GM18505 (cell line): ENCODE measurements at regions not wholly inside any gene's neighbourhood (a gene's known extent, or its start where the extent isn't known, plus 50 kb on each side); places are given as distances from the start of the nearest gene placed in this dataset.

Experiments
- ATAC-seq: cut with Tn5 transposase; IDR thresholded peaks from one replicate; pipeline ENCODE4 v1.9.1; 2021; ENCODE audit not compliant: unreplicated experiment
- POLR2A ChIP-seq: IDR thresholded peaks from 4 replicates; pipeline ENCODE4 v1.6.1; 2011; ENCODE audit warnings: borderline replicate concordance; ENCODE audit not compliant: insufficient read depth, insufficient read length; ENCODE audit errors: extremely low read depth

DNA sequence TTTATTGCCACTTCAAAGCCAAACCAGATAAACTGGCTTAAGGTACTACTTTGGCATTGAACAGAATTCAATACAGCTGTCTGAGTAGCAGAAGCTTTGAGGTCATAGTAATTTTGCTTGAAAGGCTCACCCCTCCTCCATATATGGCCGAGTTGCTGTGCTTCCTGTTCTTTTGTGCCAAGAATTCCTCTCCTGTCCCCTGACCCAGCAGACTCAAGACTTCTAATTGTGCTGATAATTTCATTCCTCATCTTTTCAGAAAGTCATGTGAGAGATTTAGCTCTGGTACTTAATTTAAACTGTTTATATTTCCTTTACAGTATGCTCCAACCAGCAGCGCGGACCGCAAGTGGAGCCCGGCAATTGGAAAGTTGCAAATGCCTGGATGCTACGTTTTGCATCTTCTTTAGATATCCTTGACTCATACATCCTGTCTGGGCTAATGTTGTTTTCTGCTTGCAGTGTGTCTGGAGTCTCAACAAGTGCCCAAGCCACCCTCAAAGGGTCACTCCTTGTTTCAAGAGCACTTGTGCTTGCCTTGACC, 373.4 kb downstream of the PDGFC start:
- TF ChIP-seq POLR2A: no peak
- ATAC-seq: no peak

- no peak for TF ChIP-seq POLR2A
- no peak for ATAC-seq
Measured at GRCh38 chr4:156596706-156597329, 374.8 kb downstream of the PDGFC start.

DNA sequence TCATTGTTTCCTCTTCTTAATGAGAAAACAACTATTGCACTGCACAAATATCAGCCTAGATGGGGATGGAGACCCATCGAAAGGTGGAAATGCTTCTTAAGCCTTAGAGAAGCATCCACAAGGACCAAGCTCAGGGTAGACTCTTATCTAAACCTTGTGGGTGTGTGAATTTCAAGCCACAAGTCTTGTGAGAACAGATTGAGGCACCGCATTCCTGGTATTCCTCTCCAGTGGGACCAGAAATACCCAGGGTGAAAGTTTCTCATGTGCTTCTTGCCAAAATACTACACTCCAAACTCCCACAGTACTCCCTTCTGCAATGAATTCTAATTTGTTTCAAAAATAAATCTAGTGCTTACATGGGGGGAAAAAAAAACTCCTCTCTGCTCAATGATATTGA, 375.6 kb downstream of the PDGFC start:
- no peak for TF ChIP-seq POLR2A
- no peak for ATAC-seq

DNA sequence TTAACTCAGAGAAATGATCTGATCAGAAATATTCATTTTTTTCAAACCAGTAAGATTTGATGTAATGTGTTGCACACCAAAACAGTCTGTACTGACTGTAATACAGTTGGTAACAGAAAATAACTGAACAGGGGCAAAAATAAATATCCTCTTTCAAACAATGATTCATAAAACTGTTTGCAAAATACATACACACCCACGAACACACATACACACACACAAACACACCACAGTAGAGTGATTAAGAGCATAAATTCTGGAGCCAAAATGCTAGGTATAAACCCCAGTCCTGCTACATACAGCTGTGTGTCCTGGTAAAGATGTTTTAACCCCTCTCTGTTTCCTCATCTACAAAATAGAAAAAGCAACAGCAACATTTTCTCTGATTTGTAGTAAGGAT, 376.6 kb downstream of the PDGFC start:
- ATAC-seq: no peak
- no peak for TF ChIP-seq POLR2A

DNA sequence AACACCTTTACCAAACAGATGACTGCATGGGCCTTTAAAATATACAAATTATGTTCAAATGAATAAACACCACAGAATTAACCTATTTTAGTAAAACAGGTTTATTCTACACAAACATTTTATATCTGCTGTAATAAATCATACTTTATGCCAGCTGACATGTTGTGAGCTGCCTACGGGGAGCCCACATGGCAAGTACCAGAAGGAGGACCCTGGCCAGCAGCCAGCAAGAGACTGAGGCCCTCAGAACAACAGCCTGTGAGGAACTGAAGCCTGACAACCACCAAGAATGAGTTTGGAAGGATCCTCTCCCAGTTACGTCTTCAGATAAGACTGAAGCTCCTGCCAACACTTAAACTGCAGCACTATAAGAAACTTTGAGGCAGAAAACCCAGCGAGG, 377.0 kb downstream of the PDGFC start:
- no peak for TF ChIP-seq POLR2A
- no peak for ATAC-seq

DNA sequence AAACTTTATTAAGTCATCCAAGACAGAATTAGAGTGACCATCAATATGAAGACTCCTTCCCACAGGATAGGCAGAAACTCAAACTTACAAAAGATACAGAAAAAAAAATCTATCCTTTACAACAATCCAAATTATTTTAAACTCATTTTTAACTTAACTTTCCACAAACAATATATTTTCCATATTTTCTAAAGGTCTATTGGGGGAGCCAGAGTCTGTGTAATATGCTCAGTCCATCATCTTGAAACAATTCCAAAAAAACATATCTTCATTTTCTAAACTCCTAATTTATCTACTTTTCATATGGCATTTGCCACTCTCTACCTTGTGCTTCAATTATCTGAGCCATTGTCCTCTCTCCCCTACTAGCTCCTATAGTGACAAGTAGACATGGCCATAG, 378.1 kb downstream of the PDGFC start:
- no peak for ATAC-seq
- no peak for TF ChIP-seq POLR2A

DNA sequence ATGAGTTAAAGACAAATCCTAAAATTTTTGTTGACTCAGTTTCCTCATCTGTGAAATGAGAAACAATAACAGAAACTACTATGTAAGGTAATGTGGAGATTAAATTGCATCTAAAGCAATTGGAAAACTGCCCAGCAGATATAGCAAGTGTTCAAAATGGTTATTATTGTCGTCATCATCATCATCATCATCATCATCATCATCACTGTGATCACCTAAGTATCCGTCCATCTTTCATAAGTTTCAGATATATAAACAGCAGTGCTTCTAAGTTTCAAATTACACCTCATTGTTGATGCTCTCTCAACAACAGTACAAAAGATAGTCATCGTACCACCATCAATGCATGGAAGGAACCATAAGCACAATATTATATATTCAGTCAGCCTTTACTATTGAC, 379.9 kb downstream of the PDGFC start:
- no peak for ATAC-seq
- no peak for TF ChIP-seq POLR2A

DNA sequence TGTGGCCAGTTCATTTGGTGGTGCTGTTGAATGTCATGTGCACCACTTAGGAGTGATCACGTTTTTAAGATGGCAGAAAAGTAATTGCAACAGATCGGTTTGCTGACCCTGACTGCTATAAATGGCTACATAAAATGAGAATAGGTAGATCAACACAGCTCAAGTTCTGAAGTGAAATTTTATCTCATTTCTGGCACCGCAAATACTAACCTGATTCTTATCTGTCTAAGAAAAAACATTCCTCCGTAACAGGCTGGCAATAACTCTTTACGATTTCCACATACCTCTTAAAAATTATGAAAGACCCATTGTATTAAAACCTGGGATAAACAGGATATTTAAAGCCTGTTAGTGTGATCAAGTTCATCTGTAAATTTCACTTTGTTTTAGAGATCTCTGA, 387.5 kb downstream of the PDGFC start:
- ATAC-seq: no peak
- no peak for TF ChIP-seq POLR2A

- TF ChIP-seq POLR2A: no peak
- ATAC-seq: no peak
Measured at GRCh38 chr4:156583265-156583664, 388.3 kb downstream of the PDGFC start.

DNA sequence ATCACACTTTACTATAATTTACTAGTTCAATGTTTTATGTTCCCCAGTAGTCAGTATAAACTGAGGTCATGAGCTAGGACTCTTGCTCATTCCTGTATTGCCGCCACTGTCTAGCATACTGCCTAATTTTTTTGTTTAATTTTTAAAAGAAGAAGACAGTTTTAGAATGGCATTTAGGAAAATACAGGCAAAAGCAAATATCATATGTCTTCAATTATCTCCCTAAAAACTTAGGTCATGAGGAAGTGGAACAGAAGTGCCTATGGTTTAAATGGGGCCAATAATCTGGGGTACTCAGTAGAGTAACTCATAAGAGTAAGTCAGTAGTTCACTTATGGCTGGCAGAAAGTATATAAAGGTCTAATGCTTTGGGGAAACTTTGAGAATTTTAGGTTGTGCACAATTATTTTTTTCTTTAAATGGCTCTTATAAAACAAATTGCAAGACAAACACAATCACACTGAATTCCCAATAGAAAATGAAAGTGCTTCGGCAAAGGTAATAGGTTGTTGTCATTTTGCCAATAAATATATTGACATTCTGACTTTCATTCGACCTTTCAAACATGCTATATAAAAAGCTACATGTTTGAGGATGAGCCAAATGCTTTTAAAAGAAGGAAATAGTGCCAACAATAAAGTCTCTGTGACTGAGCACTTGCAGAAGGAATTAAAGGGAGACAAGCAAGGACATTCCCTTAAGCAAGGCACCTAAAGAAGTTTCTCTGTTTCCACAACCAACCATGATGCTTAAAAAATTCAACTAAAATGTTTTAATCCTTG, 390.1 kb downstream of the PDGFC start:
- TF ChIP-seq POLR2A: no peak
- no peak for ATAC-seq

DNA sequence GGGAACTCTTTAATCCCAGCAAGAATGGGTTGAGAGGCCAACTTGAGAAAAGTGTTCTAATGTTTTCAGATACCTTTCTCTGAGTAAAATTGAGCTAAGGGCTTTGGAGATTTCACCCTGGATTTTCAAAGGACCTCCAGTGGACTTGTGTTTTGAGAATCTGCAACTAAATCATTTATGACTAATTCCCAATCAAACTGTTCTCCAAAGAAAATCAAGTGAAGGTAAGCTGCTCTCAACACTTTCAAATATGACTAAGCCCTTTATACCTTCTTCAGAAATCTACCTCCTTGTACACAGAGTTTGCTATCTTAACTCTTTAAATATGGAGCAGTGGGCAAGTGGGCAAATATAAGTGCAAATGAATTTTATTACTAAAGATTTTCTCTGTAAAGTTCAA, 392.9 kb downstream of the PDGFC start:
- no peak for TF ChIP-seq POLR2A
- no peak for ATAC-seq

DNA sequence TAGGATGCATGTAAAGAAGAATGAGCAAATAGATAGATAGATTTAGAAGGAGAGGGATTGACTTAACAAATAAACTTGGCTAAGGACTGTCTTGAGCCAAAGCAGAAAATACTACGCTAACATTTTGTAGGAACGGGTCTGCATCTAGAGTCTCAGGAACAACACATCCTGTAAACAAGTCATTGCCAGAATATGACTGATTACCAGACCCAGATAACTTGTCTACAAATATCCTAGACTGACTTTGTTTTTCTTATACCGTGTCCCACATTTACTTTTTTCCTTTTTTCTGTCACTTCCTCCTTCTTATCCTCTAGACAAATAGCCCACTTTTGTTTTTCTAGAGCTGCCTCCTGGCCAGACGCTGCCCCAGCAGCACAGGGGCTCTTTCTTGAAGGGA, 393.6 kb downstream of the PDGFC start:
- no peak for TF ChIP-seq POLR2A
- ATAC-seq: no peak

GRCh38 chr4:156576946-156577345, 394.7 kb downstream of the PDGFC start:
- ATAC-seq: no peak
- TF ChIP-seq POLR2A: no peak

- TF ChIP-seq POLR2A: no peak
- no peak for ATAC-seq
Measured at GRCh38 chr4:156575430-156576073, 396.0 kb downstream of the PDGFC start.

GRCh38 chr4:156571146-156571545, 400.5 kb downstream of the PDGFC start:
- no peak for ATAC-seq
- TF ChIP-seq POLR2A: no peak

DNA sequence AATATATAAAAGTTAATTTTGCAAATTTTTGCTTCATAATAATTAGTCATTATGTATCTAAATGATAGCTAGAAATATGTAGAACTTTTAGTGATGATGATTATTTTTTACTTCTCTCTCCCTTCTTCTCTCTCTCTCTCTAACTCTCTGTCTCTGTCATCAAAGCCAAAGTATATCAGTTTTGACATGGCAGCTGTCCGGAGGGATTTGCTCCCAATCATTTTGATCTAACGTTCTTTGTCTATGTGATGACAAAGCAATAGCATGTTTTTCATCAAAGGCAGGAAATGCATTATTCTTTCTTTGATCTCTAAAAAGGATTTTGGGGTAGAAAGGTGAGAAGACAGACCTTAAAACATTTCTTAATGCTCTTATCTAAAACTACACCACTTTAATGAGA, 402.1 kb downstream of the PDGFC start:
- no peak for ATAC-seq
- TF ChIP-seq POLR2A: no peak
